ENCODE measurements at regions not wholly inside any gene's neighbourhood (a gene's known extent, or its start where the extent isn't known, plus 50 kb on each side); places are given as distances from the start of the nearest gene placed in this dataset.
A peak's percentile ranks its signal among the peaks of the same experiment; 100 is the strongest.

GRCh38 chr10:71021402-71021801 lies 133.0 kb upstream of the PCBD1 start:
- Histone ChIP-seq H3K4me2 (ENCODE audit: low read length) (no peak overlapping the region), H3K56ac (ENCODE audit: low read length) (no peak overlapping the region), H3K23ac (ENCODE audit: low read length) (no peak overlapping the region), H3K79me1 (ENCODE audit: low read length) (no peaks in the 10 kb centered on the region), H3K9ac (ENCODE audit: low read length) (no peak overlapping the region), H4K5ac (ENCODE audit: low read length) (no peak overlapping the region), H3K27me3 (ENCODE audit: insufficient read depth, low read length, poor library complexity) (no peaks in the 10 kb centered on the region), H2BK15ac (replicated peaks; ENCODE audit: low read depth) (no peak overlapping the region), H3K27ac (ENCODE audit: low read depth, low read length) (no peak overlapping the region), H3K4me3 (ENCODE audit: low read length) (no peak overlapping the region), H2BK120ac (ENCODE audit: low read depth, low read length) (no peak overlapping the region), H2BK5ac (ENCODE audit: low read length) (no peak overlapping the region), H4K8ac (ENCODE audit: low read depth, low read length) (no peak overlapping the region), H2AK5ac (ENCODE audit: low read length) (no peak overlapping the region), H3K79me2 (ENCODE audit: control insufficient read depth, insufficient read depth, low read length) (no peaks in the 10 kb centered on the region), H3K4ac (ENCODE audit: low read depth, low read length) (no peak overlapping the region), H3K36me3 (ENCODE audit: control insufficient read depth, insufficient read depth, low read length) (no peaks in the 10 kb centered on the region), H3K4me1 (ENCODE audit: control insufficient read depth, low read depth, low read length) (no peaks in the 10 kb centered on the region), H3K18ac (ENCODE audit: low read length) (no peak overlapping the region)
- DNase-seq = no peak
- WGBS (ENCODE audit: extremely low coverage, insufficient coverage, low lambda C conversion rate) = no CpG with 5 or more reads among the region's 3 CpGs

- no peaks in the 10 kb centered on the region for H3K27me3 ChIP-seq (ENCODE audit: insufficient read depth, low read length, poor library complexity)
- DNase-seq = no peak
- H3K23ac ChIP-seq (ENCODE audit: low read length) = no peak overlapping the region
- H3K4me2 ChIP-seq (ENCODE audit: low read length) = no peak overlapping the region
- H2BK5ac ChIP-seq (ENCODE audit: low read length) = no peak overlapping the region
- H3K56ac ChIP-seq (ENCODE audit: low read length) = no peak overlapping the region
- no peaks in the 10 kb centered on the region for H3K36me3 ChIP-seq (ENCODE audit: control insufficient read depth, insufficient read depth, low read length)
- H2BK120ac ChIP-seq (ENCODE audit: low read depth, low read length) = no peak overlapping the region
- no peak overlapping the region for H2BK15ac ChIP-seq (replicated peaks; ENCODE audit: low read depth)
- no peak overlapping the region for H4K8ac ChIP-seq (ENCODE audit: low read depth, low read length)
- H3K4ac ChIP-seq (ENCODE audit: low read depth, low read length) = no peak overlapping the region
- no peak overlapping the region for H3K18ac ChIP-seq (ENCODE audit: low read length)
- no peak overlapping the region for H4K5ac ChIP-seq (ENCODE audit: low read length)
- H3K79me2 ChIP-seq (ENCODE audit: control insufficient read depth, insufficient read depth, low read length) = no peaks in the 10 kb centered on the region
- no peak overlapping the region for H3K9ac ChIP-seq (ENCODE audit: low read length)
- WGBS (ENCODE audit: extremely low coverage, insufficient coverage, low lambda C conversion rate) = no CpG with 5 or more reads among the region's 5 CpGs
- no peaks in the 10 kb centered on the region for H3K4me1 ChIP-seq (ENCODE audit: control insufficient read depth, low read depth, low read length)
- no peaks in the 10 kb centered on the region for H3K79me1 ChIP-seq (ENCODE audit: low read length)
- no peak overlapping the region for H3K27ac ChIP-seq (ENCODE audit: low read depth, low read length)
- H3K4me3 ChIP-seq (ENCODE audit: low read length) = no peak overlapping the region
- H2AK5ac ChIP-seq (ENCODE audit: low read length) = no peak overlapping the region
These were observed 135.4 kb upstream of the PCBD1 start for GRCh38 chr10:71023704-71024283.

GRCh38 chr10:71024490-71024889 lies 136.1 kb upstream of the PCBD1 start:
- H2BK120ac ChIP-seq (ENCODE audit: low read depth, low read length) = no peak overlapping the region
- H3K4ac ChIP-seq (ENCODE audit: low read depth, low read length) = no peak overlapping the region
- no peak overlapping the region for H3K18ac ChIP-seq (ENCODE audit: low read length)
- no peak overlapping the region for H4K8ac ChIP-seq (ENCODE audit: low read depth, low read length)
- no peak overlapping the region for H3K56ac ChIP-seq (ENCODE audit: low read length)
- H3K4me3 ChIP-seq (ENCODE audit: low read length) = no peak overlapping the region
- WGBS (ENCODE audit: extremely low coverage, insufficient coverage, low lambda C conversion rate) = no CpG with 5 or more reads among the region's 4 CpGs
- H3K27me3 ChIP-seq (ENCODE audit: insufficient read depth, low read length, poor library complexity) = no peaks in the 10 kb centered on the region
- no peaks in the 10 kb centered on the region for H3K79me2 ChIP-seq (ENCODE audit: control insufficient read depth, insufficient read depth, low read length)
- no peaks in the 10 kb centered on the region for H3K4me1 ChIP-seq (ENCODE audit: control insufficient read depth, low read depth, low read length)
- no peaks in the 10 kb centered on the region for H3K79me1 ChIP-seq (ENCODE audit: low read length)
- no peaks in the 10 kb centered on the region for H3K36me3 ChIP-seq (ENCODE audit: control insufficient read depth, insufficient read depth, low read length)
- no peak overlapping the region for H3K27ac ChIP-seq (ENCODE audit: low read depth, low read length)
- no peak for DNase-seq
- H2AK5ac ChIP-seq (ENCODE audit: low read length) = no peak overlapping the region
- H3K23ac ChIP-seq (ENCODE audit: low read length) = no peak overlapping the region
- no peak overlapping the region for H4K5ac ChIP-seq (ENCODE audit: low read length)
- H3K9ac ChIP-seq (ENCODE audit: low read length) = no peak overlapping the region
- H3K4me2 ChIP-seq (ENCODE audit: low read length) = no peak overlapping the region
- no peak overlapping the region for H2BK15ac ChIP-seq (replicated peaks; ENCODE audit: low read depth)
- no peak overlapping the region for H2BK5ac ChIP-seq (ENCODE audit: low read length)

GRCh38 chr10:71025535-71025934 lies 137.2 kb upstream of the PCBD1 start:
- peak; percentile 89 for DNase-seq
- Histone ChIP-seq H2BK15ac (replicated peaks; ENCODE audit: low read depth) (no peak overlapping the region), H2AK5ac (ENCODE audit: low read length) (no peak overlapping the region), H3K4ac (ENCODE audit: low read depth, low read length) (no peak overlapping the region), H3K4me2 (ENCODE audit: low read length) (no peak overlapping the region), H3K27ac (ENCODE audit: low read depth, low read length) (no peak overlapping the region), H2BK120ac (ENCODE audit: low read depth, low read length) (no peak overlapping the region), H3K4me1 (ENCODE audit: control insufficient read depth, low read depth, low read length) (no peaks in the 10 kb centered on the region), H3K27me3 (ENCODE audit: insufficient read depth, low read length, poor library complexity) (no peaks in the 10 kb centered on the region), H4K5ac (ENCODE audit: low read length) (no peak overlapping the region), H3K56ac (ENCODE audit: low read length) (no peak overlapping the region), H3K36me3 (ENCODE audit: control insufficient read depth, insufficient read depth, low read length) (no peaks in the 10 kb centered on the region), H3K79me1 (ENCODE audit: low read length) (no peaks in the 10 kb centered on the region), H2BK5ac (ENCODE audit: low read length) (no peak overlapping the region), H3K9ac (ENCODE audit: low read length) (no peak overlapping the region), H4K8ac (ENCODE audit: low read depth, low read length) (no peak overlapping the region), H3K79me2 (ENCODE audit: control insufficient read depth, insufficient read depth, low read length) (no peaks in the 10 kb centered on the region), H3K4me3 (ENCODE audit: low read length) (no peak overlapping the region), H3K18ac (ENCODE audit: low read length) (no peak overlapping the region), H3K23ac (ENCODE audit: low read length) (no peak overlapping the region)
- no CpG with 5 or more reads among the region's 4 CpGs for WGBS (ENCODE audit: extremely low coverage, insufficient coverage, low lambda C conversion rate)

DNA sequence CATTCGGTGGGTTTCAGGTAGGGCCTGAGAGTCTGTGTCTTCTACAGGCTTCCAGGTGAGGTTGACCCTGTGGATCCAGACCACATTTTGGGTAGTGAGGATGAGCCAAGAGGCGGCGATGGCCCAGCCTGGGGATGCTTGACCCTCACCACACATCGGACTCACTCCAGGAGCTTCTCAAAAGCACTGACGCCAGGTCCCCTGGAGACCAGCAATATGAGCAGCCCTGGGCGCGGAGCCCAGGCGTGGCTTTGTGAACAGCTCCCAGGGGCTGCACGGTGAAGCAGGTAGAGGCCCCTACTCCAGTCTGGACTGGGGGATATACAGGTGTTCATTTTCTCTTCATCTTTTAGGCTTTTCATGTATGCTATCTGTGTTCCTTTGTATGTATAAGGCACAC lies 139.7 kb upstream of the PCBD1 start:
- H3K18ac ChIP-seq (ENCODE audit: low read length) = no peak overlapping the region
- H3K79me1 ChIP-seq (ENCODE audit: low read length) = no peaks in the 10 kb centered on the region
- H3K4ac ChIP-seq (ENCODE audit: low read depth, low read length) = no peak overlapping the region
- no peak overlapping the region for H2AK5ac ChIP-seq (ENCODE audit: low read length)
- no peaks in the 10 kb centered on the region for H3K4me1 ChIP-seq (ENCODE audit: control insufficient read depth, low read depth, low read length)
- H3K9ac ChIP-seq (ENCODE audit: low read length) = no peak overlapping the region
- H2BK15ac ChIP-seq (replicated peaks; ENCODE audit: low read depth) = no peak overlapping the region
- no peak overlapping the region for H3K4me2 ChIP-seq (ENCODE audit: low read length)
- no peak for DNase-seq
- H3K56ac ChIP-seq (ENCODE audit: low read length) = no peak overlapping the region
- H3K23ac ChIP-seq (ENCODE audit: low read length) = no peak overlapping the region
- H3K4me3 ChIP-seq (ENCODE audit: low read length) = no peak overlapping the region
- no peak overlapping the region for H4K5ac ChIP-seq (ENCODE audit: low read length)
- H3K79me2 ChIP-seq (ENCODE audit: control insufficient read depth, insufficient read depth, low read length) = no peaks in the 10 kb centered on the region
- H3K27me3 ChIP-seq (ENCODE audit: insufficient read depth, low read length, poor library complexity) = no peaks in the 10 kb centered on the region
- no peak overlapping the region for H2BK5ac ChIP-seq (ENCODE audit: low read length)
- no CpG with 5 or more reads among the region's 9 CpGs for WGBS (ENCODE audit: extremely low coverage, insufficient coverage, low lambda C conversion rate)
- H3K27ac ChIP-seq (ENCODE audit: low read depth, low read length) = no peak overlapping the region
- H3K36me3 ChIP-seq (ENCODE audit: control insufficient read depth, insufficient read depth, low read length) = no peaks in the 10 kb centered on the region
- no peak overlapping the region for H4K8ac ChIP-seq (ENCODE audit: low read depth, low read length)
- H2BK120ac ChIP-seq (ENCODE audit: low read depth, low read length) = no peak overlapping the region

GRCh38 chr10:71029411-71029892 lies 141.1 kb upstream of the PCBD1 start:
- Histone ChIP-seq H3K9ac (ENCODE audit: low read length) (no peak overlapping the region), H3K56ac (ENCODE audit: low read length) (no peak overlapping the region), H2BK15ac (replicated peaks; ENCODE audit: low read depth) (no peak overlapping the region), H2BK5ac (ENCODE audit: low read length) (no peak overlapping the region), H3K23ac (ENCODE audit: low read length) (no peak overlapping the region), H4K5ac (ENCODE audit: low read length) (no peak overlapping the region), H3K79me1 (ENCODE audit: low read length) (no peaks in the 10 kb centered on the region), H2BK120ac (ENCODE audit: low read depth, low read length) (no peak overlapping the region), H3K18ac (ENCODE audit: low read length) (no peak overlapping the region), H3K27ac (ENCODE audit: low read depth, low read length) (no peak overlapping the region), H3K4me3 (ENCODE audit: low read length) (no peak overlapping the region), H3K36me3 (ENCODE audit: control insufficient read depth, insufficient read depth, low read length) (no peaks in the 10 kb centered on the region), H3K4me1 (ENCODE audit: control insufficient read depth, low read depth, low read length) (no peaks in the 10 kb centered on the region), H3K4ac (ENCODE audit: low read depth, low read length) (no peak overlapping the region), H4K8ac (ENCODE audit: low read depth, low read length) (no peak overlapping the region), H3K27me3 (ENCODE audit: insufficient read depth, low read length, poor library complexity) (no peaks in the 10 kb centered on the region), H2AK5ac (ENCODE audit: low read length) (no peak overlapping the region), H3K4me2 (ENCODE audit: low read length) (no peak overlapping the region), H3K79me2 (ENCODE audit: control insufficient read depth, insufficient read depth, low read length) (no peaks in the 10 kb centered on the region)
- no CpG with 5 or more reads among the region's 9 CpGs for WGBS (ENCODE audit: extremely low coverage, insufficient coverage, low lambda C conversion rate)
- no peak for DNase-seq
